GM12864 (cell line): ENCODE measurements at regions not wholly inside any gene's neighbourhood (a gene's known extent, or its start where the extent isn't known, plus 50 kb on each side); places are given as distances from the start of the nearest gene placed in this dataset.

Experiments used
- DNase-seq: peaks from one replicate; pipeline ENCODE4 v3.0.0-alpha.2; 2011; ENCODE audit warnings: low read depth
- H3K4me3 ChIP-seq: 2 replicates; pipeline ENCODE4 v1.5.1; 2011; ENCODE audit warnings: mild to moderate bottlenecking, low read depth, low read length, control low read depth
- TF ChIP-seq, protein P1 (sequence below): IDR thresholded peaks from 2 replicates; pipeline ENCODE4 v1.5.1; 2011; ENCODE audit warnings: low read depth, mild to moderate bottlenecking, moderate library complexity, low read length, control low read depth, inconsistent platforms; ENCODE audit errors: missing control alignments

GRCh38 chr21:31537872-31538576, 121.5 kb upstream of the SOD1 start:
- no peak overlapping the region for H3K4me3 ChIP-seq
- DNase-seq: no peak
- TF ChIP-seq, protein P1, sequence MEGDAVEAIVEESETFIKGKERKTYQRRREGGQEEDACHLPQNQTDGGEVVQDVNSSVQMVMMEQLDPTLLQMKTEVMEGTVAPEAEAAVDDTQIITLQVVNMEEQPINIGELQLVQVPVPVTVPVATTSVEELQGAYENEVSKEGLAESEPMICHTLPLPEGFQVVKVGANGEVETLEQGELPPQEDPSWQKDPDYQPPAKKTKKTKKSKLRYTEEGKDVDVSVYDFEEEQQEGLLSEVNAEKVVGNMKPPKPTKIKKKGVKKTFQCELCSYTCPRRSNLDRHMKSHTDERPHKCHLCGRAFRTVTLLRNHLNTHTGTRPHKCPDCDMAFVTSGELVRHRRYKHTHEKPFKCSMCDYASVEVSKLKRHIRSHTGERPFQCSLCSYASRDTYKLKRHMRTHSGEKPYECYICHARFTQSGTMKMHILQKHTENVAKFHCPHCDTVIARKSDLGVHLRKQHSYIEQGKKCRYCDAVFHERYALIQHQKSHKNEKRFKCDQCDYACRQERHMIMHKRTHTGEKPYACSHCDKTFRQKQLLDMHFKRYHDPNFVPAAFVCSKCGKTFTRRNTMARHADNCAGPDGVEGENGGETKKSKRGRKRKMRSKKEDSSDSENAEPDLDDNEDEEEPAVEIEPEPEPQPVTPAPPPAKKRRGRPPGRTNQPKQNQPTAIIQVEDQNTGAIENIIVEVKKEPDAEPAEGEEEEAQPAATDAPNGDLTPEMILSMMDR: no peak

GRCh38 chr21:31536138-31536537, 123.4 kb upstream of the SOD1 start:
- no peak overlapping the region for H3K4me3 ChIP-seq
- TF ChIP-seq, protein P1: no peak
- DNase-seq: no peak

DNA sequence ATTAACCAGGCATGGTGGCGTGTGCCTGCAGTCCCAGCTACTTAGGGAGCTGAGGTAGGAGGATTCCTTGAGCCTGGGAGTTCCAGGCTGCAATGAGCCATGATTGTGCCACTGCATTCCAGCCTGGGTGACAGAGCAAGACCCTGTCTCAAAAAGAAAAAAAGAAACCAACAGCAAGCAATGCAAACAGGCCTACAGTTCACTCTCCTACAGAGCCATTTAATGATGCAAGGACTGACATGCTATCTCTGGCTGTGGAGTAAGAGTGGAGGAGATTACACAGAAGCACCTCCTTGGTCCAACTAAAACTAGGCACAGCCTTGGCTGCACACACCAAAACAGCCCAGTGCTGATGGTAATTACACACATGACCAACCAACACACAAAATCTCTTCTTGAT, 127.5 kb upstream of the SOD1 start:
- no peak for DNase-seq
- no peak overlapping the region for H3K4me3 ChIP-seq
- TF ChIP-seq, protein P1: no peak

DNA sequence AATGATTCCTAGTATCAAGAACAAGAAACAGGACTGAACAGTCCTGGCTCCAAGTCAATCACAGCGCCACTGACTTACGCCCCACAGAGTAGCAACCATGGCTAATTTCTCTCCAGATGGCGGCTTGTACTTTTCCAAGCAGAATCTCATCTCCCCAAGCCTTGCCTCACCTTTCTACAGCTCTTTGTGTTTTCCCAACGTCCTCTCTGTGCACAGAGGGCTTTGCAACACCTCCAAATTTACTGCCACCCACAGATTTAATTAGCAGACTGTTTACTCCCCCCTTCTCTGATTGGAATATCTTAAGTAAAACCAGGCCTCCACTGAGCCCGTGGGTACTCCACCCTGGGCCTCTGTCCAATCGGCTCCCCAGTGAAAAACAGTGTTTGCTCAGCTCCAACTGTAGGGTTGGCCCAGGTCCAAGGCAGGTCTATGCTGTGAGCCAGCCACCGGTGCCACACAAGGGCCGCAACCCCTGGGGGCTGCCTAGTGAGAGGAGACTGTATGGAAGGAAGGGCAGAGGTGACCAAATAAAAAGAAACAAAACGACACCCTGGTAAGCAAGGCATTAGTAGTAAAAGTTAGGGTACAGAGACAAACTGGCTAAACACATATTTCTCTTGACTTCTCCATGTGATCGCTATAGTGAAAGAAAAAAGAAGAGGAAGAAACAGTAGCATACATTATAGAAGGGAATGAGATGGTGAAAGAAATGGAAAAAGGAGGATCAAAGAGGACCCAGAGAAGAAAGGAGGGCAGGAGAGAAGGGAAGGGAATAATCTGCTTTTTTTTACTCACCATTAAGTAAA, 128.4 kb upstream of the SOD1 start:
- DNase-seq: no peak
- H3K4me3 ChIP-seq: no peak overlapping the region
- TF ChIP-seq, protein P1: no peak

DNA sequence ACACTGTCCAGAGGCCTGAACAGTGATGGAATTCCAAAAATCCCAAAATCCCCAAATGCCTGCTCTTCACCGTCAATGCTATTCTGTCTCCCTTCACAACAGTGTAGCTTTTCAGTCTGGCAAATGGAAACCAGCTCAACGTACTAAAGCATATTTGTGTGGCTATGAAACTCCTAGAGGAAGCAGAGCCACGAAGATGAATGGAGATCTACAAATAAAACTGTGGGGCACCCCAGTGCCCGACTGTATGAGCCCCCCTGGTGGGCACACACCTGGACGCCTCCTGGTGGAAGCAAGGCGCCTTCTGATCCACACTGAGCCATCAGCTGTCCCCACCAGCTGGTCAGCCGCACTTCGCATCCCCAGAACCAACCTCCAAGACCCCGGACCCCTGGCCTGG, 129.1 kb upstream of the SOD1 start:
- DNase-seq: no peak
- TF ChIP-seq, protein P1: no peak
- H3K4me3 ChIP-seq: no peak overlapping the region

DNA sequence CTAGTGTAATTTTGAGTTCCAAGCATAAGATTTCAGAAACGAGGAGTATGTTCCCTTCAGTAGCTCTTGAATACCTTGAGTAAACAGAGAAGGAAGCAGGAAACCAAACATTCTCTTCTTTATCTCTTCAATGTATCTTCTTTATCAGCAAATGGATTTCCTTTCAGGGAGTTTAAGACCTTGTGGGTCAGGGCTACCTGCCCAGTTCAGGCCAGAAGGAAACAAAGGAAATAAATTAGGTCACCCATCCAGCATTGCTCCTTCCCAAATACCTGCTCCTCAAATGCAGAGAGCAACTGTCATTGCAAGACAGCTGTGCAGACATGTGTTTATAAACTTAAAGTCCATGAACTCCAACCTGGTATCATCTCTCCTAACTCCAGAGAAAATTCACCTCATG, 130.1 kb upstream of the SOD1 start:
- DNase-seq: no peak
- TF ChIP-seq, protein P1: no peak
- no peak overlapping the region for H3K4me3 ChIP-seq
